Right lobe of liver (tissue), 4 donors: ENCODE measurements at regions not wholly inside any gene's neighbourhood (a gene's known extent, or its start where the extent isn't known, plus 50 kb on each side); places are given as distances from the start of the nearest gene placed in this dataset.

Source experiments
- POLR2A ChIP-seq: fragments of 450-650 bp; IDR thresholded peaks from one replicate; pipeline ENCODE4 v1.6.1; 2017; ENCODE audit warnings: antibody characterized with exemption, mild to moderate bottlenecking
- TF ChIP-seq, protein P1 (sequence below), 4 donors: fragments of 200-600 bp in 3 of 4; fragments of 450-650 bp in 1 of 4; IDR thresholded peaks; one replicate each; pipeline versions ENCODE4 v1.5.1 to v1.8.0; 2016 to 2022; ENCODE audit warnings: antibody characterized with exemption in 4 of 4, mild to moderate bottlenecking in 2 of 4
- donor health status: DM: no; HTN: no; CAD: no.
- donor health status: DM: no; HTN: no; CAD: no.
- donor health status: DM: no; HTN: yes; CAD: no.

DNA sequence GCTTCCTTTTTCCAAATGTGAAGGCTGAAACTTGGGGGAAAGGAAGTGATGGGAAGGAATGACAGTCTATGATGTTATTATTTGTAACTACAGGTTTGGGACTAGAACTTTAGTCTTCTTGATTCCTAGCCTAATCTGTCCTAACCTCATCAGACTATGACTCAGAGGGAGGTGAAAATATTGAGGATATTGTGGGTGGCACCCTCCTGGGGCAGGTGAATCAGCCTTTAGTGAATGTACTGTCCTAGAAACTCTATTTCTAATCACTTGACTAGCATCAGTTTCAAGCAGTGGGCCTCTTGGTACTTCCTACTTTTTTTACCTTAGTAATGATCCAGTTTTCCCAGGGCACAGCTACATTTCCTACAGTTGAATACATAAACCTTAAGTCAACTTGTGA lies 829.0 kb upstream of the API5 start:
- TF ChIP-seq, protein P1, sequence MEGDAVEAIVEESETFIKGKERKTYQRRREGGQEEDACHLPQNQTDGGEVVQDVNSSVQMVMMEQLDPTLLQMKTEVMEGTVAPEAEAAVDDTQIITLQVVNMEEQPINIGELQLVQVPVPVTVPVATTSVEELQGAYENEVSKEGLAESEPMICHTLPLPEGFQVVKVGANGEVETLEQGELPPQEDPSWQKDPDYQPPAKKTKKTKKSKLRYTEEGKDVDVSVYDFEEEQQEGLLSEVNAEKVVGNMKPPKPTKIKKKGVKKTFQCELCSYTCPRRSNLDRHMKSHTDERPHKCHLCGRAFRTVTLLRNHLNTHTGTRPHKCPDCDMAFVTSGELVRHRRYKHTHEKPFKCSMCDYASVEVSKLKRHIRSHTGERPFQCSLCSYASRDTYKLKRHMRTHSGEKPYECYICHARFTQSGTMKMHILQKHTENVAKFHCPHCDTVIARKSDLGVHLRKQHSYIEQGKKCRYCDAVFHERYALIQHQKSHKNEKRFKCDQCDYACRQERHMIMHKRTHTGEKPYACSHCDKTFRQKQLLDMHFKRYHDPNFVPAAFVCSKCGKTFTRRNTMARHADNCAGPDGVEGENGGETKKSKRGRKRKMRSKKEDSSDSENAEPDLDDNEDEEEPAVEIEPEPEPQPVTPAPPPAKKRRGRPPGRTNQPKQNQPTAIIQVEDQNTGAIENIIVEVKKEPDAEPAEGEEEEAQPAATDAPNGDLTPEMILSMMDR (IDR thresholded peaks at IDR 0.05): no peak
- TF ChIP-seq POLR2A: no peak
